ENCODE measurements at regions not wholly inside any gene's neighbourhood (a gene's known extent, or its start where the extent isn't known, plus 50 kb on each side); places are given as distances from the start of the nearest gene placed in this dataset.
A peak's percentile ranks its signal among the peaks of the same experiment; 100 is the strongest.

DNA sequence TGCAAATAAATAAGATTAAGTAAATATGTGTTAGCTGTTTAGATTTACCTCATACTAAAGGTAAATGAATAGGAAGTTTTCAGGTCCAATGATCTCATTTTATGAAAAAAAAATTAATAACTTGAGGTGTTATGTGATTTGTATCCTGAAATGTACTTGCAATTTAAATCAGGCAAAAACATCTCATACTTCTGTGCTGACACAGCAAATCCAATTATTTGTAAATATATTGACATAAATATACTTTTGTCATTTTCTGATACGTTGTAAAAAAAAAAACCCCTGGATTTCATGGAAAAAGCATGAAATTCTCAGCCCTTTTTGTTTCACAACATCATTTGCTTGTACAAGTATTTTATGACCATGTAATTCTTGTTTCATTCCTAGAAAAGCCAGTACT, 184.1 kb upstream of the NCAM2 start:
- TF ChIP-seq, protein P1, sequence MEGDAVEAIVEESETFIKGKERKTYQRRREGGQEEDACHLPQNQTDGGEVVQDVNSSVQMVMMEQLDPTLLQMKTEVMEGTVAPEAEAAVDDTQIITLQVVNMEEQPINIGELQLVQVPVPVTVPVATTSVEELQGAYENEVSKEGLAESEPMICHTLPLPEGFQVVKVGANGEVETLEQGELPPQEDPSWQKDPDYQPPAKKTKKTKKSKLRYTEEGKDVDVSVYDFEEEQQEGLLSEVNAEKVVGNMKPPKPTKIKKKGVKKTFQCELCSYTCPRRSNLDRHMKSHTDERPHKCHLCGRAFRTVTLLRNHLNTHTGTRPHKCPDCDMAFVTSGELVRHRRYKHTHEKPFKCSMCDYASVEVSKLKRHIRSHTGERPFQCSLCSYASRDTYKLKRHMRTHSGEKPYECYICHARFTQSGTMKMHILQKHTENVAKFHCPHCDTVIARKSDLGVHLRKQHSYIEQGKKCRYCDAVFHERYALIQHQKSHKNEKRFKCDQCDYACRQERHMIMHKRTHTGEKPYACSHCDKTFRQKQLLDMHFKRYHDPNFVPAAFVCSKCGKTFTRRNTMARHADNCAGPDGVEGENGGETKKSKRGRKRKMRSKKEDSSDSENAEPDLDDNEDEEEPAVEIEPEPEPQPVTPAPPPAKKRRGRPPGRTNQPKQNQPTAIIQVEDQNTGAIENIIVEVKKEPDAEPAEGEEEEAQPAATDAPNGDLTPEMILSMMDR (conservative IDR thresholded peaks at IDR 0.05; ENCODE audit: low read depth, low read length): no peak
- no peak overlapping the region for H3K4me3 ChIP-seq (ENCODE audit: low read depth, low read length)
- no peak for DNase-seq (ENCODE audit: low read depth)

DNA sequence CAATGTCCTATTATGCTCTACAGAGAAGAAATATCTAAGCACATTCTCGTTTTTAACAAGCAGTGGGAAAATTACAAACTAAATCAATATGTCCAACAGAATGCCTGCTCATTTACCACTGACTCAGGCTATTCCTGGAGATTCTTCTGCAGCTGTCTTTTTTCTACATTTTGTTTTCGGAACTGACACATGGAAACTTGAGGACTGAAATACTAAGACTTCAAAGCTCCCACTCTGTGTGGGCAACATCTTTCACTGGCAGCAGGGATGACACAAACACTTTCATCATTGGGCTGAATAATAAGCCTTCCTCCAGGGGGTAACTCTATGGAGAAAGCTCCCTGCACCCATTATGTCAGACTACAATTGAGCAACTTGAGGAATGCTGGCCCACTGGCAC, 175.5 kb upstream of the NCAM2 start:
- H3K4me3 ChIP-seq (ENCODE audit: low read depth, low read length): no peak overlapping the region
- DNase-seq (ENCODE audit: low read depth): peak; percentile 50
- TF ChIP-seq, protein P1 (conservative IDR thresholded peaks at IDR 0.05; ENCODE audit: low read depth, low read length): no peak

DNA sequence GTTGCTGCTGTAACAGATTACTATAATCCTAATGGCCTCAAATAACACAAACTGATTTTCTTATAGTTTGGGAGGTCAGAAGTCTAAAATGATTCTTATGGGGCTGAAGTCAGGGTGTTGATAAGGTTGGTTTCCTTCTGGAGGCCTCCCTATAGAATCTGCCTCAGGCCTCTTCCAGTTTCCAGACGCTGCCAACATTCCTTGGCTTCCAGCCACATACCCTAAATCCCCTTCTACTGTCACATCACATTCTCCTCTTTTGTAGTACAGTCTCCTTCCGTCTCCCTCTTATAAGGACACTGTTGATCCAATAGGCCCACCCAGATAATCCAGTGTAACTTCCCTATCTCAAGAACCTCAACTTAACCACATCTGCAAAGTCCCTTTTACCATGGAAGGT, 145.3 kb upstream of the NCAM2 start:
- TF ChIP-seq, protein P1 (conservative IDR thresholded peaks at IDR 0.05; ENCODE audit: low read depth, low read length): no peak
- no peak overlapping the region for H3K4me3 ChIP-seq (ENCODE audit: low read depth, low read length)
- peak; percentile 2 for DNase-seq (ENCODE audit: low read depth)

DNA sequence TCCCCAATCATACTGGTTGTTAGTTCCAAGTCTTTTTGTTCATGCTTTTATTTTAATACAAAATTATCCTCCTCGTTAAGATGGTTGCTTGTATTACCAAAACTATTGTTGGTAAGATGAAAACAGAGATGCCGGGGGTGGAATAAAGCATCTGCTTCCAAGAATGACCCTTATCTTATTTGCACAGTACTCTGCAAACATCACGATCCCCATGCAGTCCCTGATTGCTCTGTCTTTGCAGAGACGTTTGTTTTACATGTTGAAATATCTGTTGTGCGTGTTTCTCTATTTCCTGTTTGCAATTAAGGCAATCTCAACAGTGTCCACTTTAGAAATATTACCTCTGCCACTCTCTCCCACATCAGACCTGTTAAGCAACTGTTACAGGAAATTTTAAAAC, 141.3 kb upstream of the NCAM2 start:
- TF ChIP-seq, protein P1 (conservative IDR thresholded peaks at IDR 0.05; ENCODE audit: low read depth, low read length): no peak
- DNase-seq (ENCODE audit: low read depth): peak; percentile 12

DNA sequence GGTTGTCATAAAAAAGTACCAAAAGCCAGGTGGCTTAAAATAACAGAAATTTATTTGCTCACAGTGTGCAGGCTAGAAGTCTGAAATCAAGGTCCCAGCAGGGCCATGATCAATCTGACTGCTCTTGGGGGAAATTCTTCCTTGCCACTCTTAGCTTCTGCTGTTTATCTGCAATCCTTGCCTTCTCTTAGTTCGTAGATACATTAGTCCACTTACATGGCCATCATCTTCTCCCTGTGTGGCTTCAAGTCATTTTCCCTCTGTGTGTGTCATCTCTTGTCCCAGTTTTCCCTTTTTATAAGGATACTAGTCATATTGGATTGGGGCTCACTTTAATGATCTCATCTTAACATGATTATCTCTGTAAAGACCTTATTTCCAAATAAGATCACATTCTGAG, 124.0 kb upstream of the NCAM2 start:
- DNase-seq (ENCODE audit: low read depth): no peak
- TF ChIP-seq, protein P1 (conservative IDR thresholded peaks at IDR 0.05; ENCODE audit: low read depth, low read length): no peak
- H3K4me3 ChIP-seq (ENCODE audit: low read depth, low read length): no peak overlapping the region

More for the DNA sequence above, 141.3 kb upstream of the NCAM2 start:
- no peak overlapping the region for H3K4me3 ChIP-seq (ENCODE audit: low read depth, low read length)

DNA sequence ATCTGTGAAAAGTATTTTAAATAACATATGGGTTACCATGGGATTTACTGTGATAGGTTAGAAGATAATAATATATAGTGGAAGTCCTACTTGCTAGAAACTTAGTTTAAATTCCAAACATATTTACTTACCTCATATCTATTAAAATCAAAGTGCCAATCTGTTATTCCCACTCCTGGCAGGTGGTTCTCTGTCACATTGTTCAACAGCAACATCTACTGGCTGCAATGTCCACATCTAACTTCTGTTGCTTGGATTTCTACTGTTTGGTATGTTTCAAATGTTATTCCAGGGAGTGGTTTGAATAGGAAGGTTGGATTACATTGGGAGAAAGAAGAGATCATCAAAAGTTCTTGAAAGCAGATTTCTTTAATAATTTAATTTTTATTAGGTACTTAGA, 122.5 kb upstream of the NCAM2 start:
- TF ChIP-seq, protein P1 (conservative IDR thresholded peaks at IDR 0.05; ENCODE audit: low read depth, low read length): peak; percentile 59
- DNase-seq (ENCODE audit: low read depth): peak; percentile 59
- no peak overlapping the region for H3K4me3 ChIP-seq (ENCODE audit: low read depth, low read length)

DNA sequence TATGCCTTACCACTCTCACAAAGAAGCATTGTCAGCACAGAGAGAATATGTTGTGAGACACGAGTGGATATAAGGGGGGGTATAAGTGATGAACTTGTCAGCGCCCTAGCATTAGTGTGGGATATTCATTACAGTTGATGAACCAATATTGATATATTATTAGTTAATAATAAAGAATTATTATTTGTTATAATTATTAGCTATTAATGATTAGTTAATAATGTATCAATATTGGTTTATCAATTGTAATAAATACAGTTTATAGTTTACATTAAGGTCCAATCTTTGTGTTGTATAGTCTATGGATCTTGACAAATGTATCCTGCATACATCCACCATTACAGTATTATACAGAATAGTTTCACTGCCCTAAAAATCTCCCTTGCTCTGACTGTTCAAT, 120.2 kb upstream of the NCAM2 start:
- no peak overlapping the region for H3K4me3 ChIP-seq (ENCODE audit: low read depth, low read length)
- TF ChIP-seq, protein P1 (conservative IDR thresholded peaks at IDR 0.05; ENCODE audit: low read depth, low read length): no peak
- no peak for DNase-seq (ENCODE audit: low read depth)
